Trophoblast cell (in vitro differentiated cells and primary cell): ENCODE measurements at regions not wholly inside any gene's neighbourhood (a gene's known extent, or its start where the extent isn't known, plus 50 kb on each side); places are given as distances from the start of the nearest gene placed in this dataset.
A peak's percentile ranks its signal among the peaks of the same experiment; 100 is the strongest.

Source experiments
- DNase-seq, 2 donors: peaks; one replicate each; pipeline ENCODE4 v3.0.0-alpha.2; 2016
- H2AFZ ChIP-seq: 2 replicates; pipeline ENCODE4 v1.6.1; 2013; ENCODE audit warnings: low read length, moderate library complexity, mild to moderate bottlenecking; ENCODE audit not compliant: insufficient read depth, poor library complexity
- H2AK5ac ChIP-seq: 2 replicates; pipeline ENCODE4 v1.6.1; 2013; ENCODE audit warnings: mild to moderate bottlenecking, low read length
- H2BK120ac ChIP-seq: 2 replicates; pipeline ENCODE4 v1.6.1; 2013; ENCODE audit warnings: low read length, mild to moderate bottlenecking, moderate library complexity; ENCODE audit not compliant: insufficient read depth, poor library complexity
- H2BK12ac ChIP-seq: 2 replicates; pipeline ENCODE4 v1.6.1; 2013; ENCODE audit warnings: mild to moderate bottlenecking, low read length, moderate library complexity
- H2BK5ac ChIP-seq: 2 replicates; pipeline ENCODE4 v1.6.1; 2013; ENCODE audit warnings: low read length, low read depth, moderate library complexity, mild to moderate bottlenecking; ENCODE audit not compliant: poor library complexity
- H3K14ac ChIP-seq: 2 replicates; pipeline ENCODE4 v1.6.1; 2013; ENCODE audit warnings: mild to moderate bottlenecking, low read length
- H3K18ac ChIP-seq: 2 replicates; pipeline ENCODE4 v1.6.1; 2013; ENCODE audit warnings: mild to moderate bottlenecking, low read length
- H3K23ac ChIP-seq: 2 replicates; pipeline ENCODE4 v1.6.1; 2013; ENCODE audit warnings: low read length
- H3K27ac ChIP-seq: 2 replicates; pipeline ENCODE4 v1.5.1; 2013; ENCODE audit warnings: low read depth, mild to moderate bottlenecking, inconsistent platforms, low read length, moderate library complexity
- H3K27me3 ChIP-seq: 2 replicates; pipeline ENCODE4 v1.6.1; 2013; ENCODE audit warnings: inconsistent platforms, mild to moderate bottlenecking, low read length, moderate library complexity; ENCODE audit not compliant: insufficient read depth
- H3K36me3 ChIP-seq, 2 experiments: 1 replicate in 1 of 2; 2 replicates in 1 of 2; pipeline ENCODE4 v1.6.1; 2013; ENCODE audit warnings: low read length in 2 of 2, mild to moderate bottlenecking in 2 of 2, moderate library complexity in 1 of 2; ENCODE audit not compliant: insufficient read depth in 2 of 2, control insufficient read depth in 1 of 2
- H3K4ac ChIP-seq: 2 replicates; pipeline ENCODE4 v1.6.1; 2013; ENCODE audit warnings: low read depth, mild to moderate bottlenecking, low read length, moderate library complexity
- H3K4me1 ChIP-seq, 2 experiments: 1 replicate in 1 of 2; 2 replicates in 1 of 2; pipeline ENCODE4 v1.6.1; 2013; ENCODE audit warnings: low read length in 2 of 2, mild to moderate bottlenecking in 2 of 2, moderate library complexity in 1 of 2; ENCODE audit not compliant: insufficient read depth in 2 of 2, control insufficient read depth in 1 of 2
- H3K4me2 ChIP-seq: 2 replicates; pipeline ENCODE4 v1.6.1; 2013; ENCODE audit warnings: inconsistent platforms, mild to moderate bottlenecking, low read length, moderate library complexity
- H3K4me3 ChIP-seq: 2 replicates; pipeline ENCODE4 v1.5.1; 2013; ENCODE audit warnings: mild to moderate bottlenecking, low read depth, low read length, inconsistent platforms
- H3K79me1 ChIP-seq: one replicate; pipeline ENCODE4 v1.6.1; 2013; ENCODE audit warnings: low read length
- H3K79me2 ChIP-seq: 2 replicates; pipeline ENCODE4 v1.6.1; 2013; ENCODE audit warnings: low read length, mild to moderate bottlenecking; ENCODE audit not compliant: control insufficient read depth, insufficient read depth, poor library complexity
- H3K9ac ChIP-seq: 2 replicates; pipeline ENCODE4 v1.6.1; 2013; ENCODE audit warnings: mild to moderate bottlenecking, low read length
- H3K9me3 ChIP-seq: 2 replicates; pipeline ENCODE4 v1.6.1; 2013; ENCODE audit warnings: low read depth, mild to moderate bottlenecking, control low read depth, inconsistent platforms, low read length; ENCODE audit not compliant: insufficient read depth
- H4K12ac ChIP-seq: 2 replicates; pipeline ENCODE4 v1.6.1; 2013; ENCODE audit warnings: low read depth, mild to moderate bottlenecking, low read length, moderate library complexity
- H4K8ac ChIP-seq: 2 replicates; pipeline ENCODE4 v1.6.1; 2013; ENCODE audit warnings: low read depth, mild to moderate bottlenecking, low read length, moderate library complexity
- H4K91ac ChIP-seq: one replicate; pipeline ENCODE4 v1.6.1; 2013; ENCODE audit warnings: low read depth, mild to moderate bottlenecking, low read length, moderate library complexity
- WGBS: extraction: QIAGEN DNeasy Blood & Tissue Kit; methylation state at CpG from one replicate; pipeline ENCODE4 v1.1.7; 2013; ENCODE audit warnings: missing lambda C conversion rate; ENCODE audit not compliant: insufficient read length, insufficient coverage; ENCODE audit errors: extremely low coverage; 5-methylcytosine and 5-hydroxymethylcytosine counted together

DNA sequence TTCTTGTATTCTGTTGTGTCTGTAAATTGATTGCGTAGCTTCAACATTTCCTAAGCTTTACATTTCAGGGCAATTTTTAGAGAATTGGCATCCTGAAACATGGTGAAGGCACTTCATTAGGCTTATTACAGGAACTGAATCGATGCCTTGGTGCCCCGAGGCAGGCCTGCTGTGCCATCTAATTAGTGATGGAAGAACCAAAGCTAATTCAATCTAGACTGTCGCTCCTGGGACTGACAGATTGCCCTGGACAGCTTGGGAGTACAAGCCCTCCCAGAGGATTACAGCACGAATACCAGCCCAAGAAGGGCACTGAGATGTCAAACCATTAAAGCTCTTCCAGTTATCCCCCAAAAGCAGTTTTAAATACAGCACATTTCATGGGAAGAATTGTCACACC is 243.2 kb upstream of the ZC3H12C start:
- H3K9ac ChIP-seq = no peak overlapping the region
- no peak for DNase-seq
- no peaks in the 10 kb centered on the region for H3K79me2 ChIP-seq
- no peak overlapping the region for H2BK12ac ChIP-seq
- H4K12ac ChIP-seq = no peak overlapping the region
- H3K4me1 ChIP-seq = no peaks in the 10 kb centered on the region
- H3K9me3 ChIP-seq = no peaks in the 10 kb centered on the region
- no peaks in the 10 kb centered on the region for H3K27me3 ChIP-seq
- no peak overlapping the region for H3K23ac ChIP-seq
- H3K27ac ChIP-seq = no peak overlapping the region
- H3K4me2 ChIP-seq = no peak overlapping the region
- no peak overlapping the region for H4K91ac ChIP-seq
- H4K8ac ChIP-seq = no peak overlapping the region
- H2BK120ac ChIP-seq = no peak overlapping the region
- H3K79me1 ChIP-seq = no peaks in the 10 kb centered on the region
- H2AK5ac ChIP-seq = no peak overlapping the region
- no peak overlapping the region for H3K14ac ChIP-seq
- no peaks in the 10 kb centered on the region for H3K36me3 ChIP-seq
- H3K4me3 ChIP-seq = no peak overlapping the region
- H2AFZ ChIP-seq = no peak overlapping the region
- H3K18ac ChIP-seq = no peak overlapping the region
- WGBS = no CpG with 5 or more reads among the region's 5 CpGs
- H2BK5ac ChIP-seq = no peak overlapping the region
- no peak overlapping the region for H3K4ac ChIP-seq

DNA sequence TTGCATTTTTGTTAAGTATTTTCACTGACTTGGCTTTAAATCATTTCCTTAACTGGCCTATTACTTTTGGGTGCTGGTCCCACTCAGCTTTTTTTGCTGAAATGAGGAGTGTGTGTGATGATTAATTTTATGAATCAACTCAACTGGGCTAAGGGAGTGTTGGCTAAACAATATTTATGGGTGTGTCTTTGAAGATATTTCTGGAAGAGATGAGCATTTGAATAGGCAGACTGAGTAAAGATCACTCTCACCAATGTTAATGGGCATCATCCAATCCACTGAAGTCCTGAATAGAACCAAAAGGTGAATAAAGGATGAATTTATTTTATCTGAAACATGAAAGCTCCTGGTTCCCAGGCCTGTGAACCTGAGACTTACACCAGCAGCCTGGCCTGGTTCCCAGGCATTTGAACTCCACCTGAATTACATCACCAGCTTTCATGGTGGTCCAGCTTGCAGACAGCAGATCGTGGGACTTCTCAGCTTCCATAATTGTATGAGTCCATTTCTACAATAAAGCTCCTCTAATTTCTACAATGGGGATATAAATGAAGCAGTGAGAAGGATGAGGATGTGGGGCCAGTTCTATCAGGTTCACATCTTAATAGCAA is 241.3 kb upstream of the ZC3H12C start:
- Histone ChIP-seq H3K18ac (no peak overlapping the region), H3K9me3 (no peaks in the 10 kb centered on the region), H3K36me3 (no peaks in the 10 kb centered on the region), H3K4me1 (no peaks in the 10 kb centered on the region), H3K23ac (no peak overlapping the region), H2AFZ (no peak overlapping the region), H4K12ac (no peak overlapping the region), H2BK120ac (no peak overlapping the region), H3K27ac (no peak overlapping the region), H2BK5ac (no peak overlapping the region), H3K4me2 (no peak overlapping the region), H3K4ac (no peak overlapping the region), H2BK12ac (no peak overlapping the region), H4K91ac (no peak overlapping the region), H3K79me1 (no peaks in the 10 kb centered on the region), H3K79me2 (no peaks in the 10 kb centered on the region), H2AK5ac (no peak overlapping the region), H4K8ac (no peak overlapping the region), H3K27me3 (no peaks in the 10 kb centered on the region), H3K4me3 (no peak overlapping the region), H3K14ac (no peak overlapping the region), H3K9ac (no peak overlapping the region)
- no CpG with 5 or more reads among the region's 1 CpG for WGBS
- DNase-seq = no peak

DNA sequence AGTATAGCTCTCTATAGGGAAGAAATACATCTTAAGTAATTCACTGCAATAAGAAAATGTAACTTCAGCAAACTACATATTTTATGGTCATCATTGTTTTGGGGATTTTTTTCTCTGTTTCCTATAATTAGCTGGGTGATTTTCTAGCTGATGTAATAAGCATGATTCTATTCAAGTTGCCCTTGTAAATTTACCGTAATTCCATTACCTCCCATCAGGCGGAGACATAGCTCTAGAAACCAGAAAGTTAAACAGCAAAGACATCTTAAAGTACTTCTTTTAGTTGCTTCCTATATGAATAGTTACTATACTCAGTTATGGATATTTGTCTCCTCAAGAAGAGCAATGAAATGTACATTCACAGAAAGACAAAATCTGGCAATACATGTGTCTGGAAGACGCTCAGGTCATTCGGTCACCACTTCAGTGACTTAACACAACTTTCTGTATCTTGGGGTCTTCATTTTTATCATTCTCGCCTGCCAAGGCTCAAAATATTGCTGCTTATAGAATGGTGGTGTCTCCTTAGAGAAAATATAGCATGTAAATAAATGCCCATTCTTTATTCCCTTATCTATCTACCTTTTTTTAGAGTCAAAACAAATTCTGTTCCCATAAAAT is 239.9 kb upstream of the ZC3H12C start:
- no peak overlapping the region for H4K91ac ChIP-seq
- H3K4me2 ChIP-seq = no peak overlapping the region
- H2AFZ ChIP-seq = no peak overlapping the region
- H3K4me1 ChIP-seq = peaks cover 0 to 2% of the 10 kb centered on the region in 2 experiments
- no peak overlapping the region for H4K8ac ChIP-seq
- no peak overlapping the region for H3K14ac ChIP-seq
- H3K18ac ChIP-seq = no peak overlapping the region
- H3K9me3 ChIP-seq = no peaks in the 10 kb centered on the region
- no peaks in the 10 kb centered on the region for H3K79me1 ChIP-seq
- no peak overlapping the region for H4K12ac ChIP-seq
- H2BK120ac ChIP-seq = no peak overlapping the region
- no peak overlapping the region for H3K9ac ChIP-seq
- no peaks in the 10 kb centered on the region for H3K27me3 ChIP-seq
- H2AK5ac ChIP-seq = no peak overlapping the region
- no peak overlapping the region for H3K27ac ChIP-seq
- WGBS = no CpG with 5 or more reads among the region's 5 CpGs
- H2BK12ac ChIP-seq = no peak overlapping the region
- H3K4me3 ChIP-seq = no peak overlapping the region
- peak; percentile 52 to 90 for DNase-seq
- no peak overlapping the region for H3K23ac ChIP-seq
- no peaks in the 10 kb centered on the region for H3K79me2 ChIP-seq
- no peak overlapping the region for H3K4ac ChIP-seq
- no peaks in the 10 kb centered on the region for H3K36me3 ChIP-seq
- H2BK5ac ChIP-seq = no peak overlapping the region

DNA sequence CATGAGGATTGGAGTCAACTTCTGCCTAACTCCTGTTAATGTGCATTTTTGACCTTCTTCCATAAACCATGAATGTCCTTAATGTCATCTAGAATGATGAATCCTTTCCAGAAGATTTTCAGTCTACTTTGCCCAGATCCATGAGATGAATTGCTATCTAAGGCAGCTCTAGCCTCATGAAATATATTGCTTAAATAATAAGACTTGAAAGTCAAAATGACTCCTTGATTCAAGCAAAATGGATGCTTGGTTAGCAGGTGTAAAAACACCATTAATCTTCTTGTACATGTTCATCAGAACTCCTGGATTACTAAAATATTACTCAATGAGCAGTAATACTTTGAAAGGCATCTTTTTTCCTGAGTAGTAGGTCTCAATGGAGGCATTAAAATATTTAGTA is 238.5 kb upstream of the ZC3H12C start:
- no peak for DNase-seq
- no peak overlapping the region for H2AK5ac ChIP-seq
- H3K4me3 ChIP-seq = no peak overlapping the region
- no peaks in the 10 kb centered on the region for H3K27me3 ChIP-seq
- H2AFZ ChIP-seq = no peak overlapping the region
- H3K79me1 ChIP-seq = peaks cover 3% of the 10 kb centered on the region
- no peak overlapping the region for H3K18ac ChIP-seq
- H2BK12ac ChIP-seq = peak overlapping the region; percentile 64
- no peak overlapping the region for H3K23ac ChIP-seq
- H3K4me1 ChIP-seq = peaks cover 0 to 2% of the 10 kb centered on the region in 2 experiments
- H3K14ac ChIP-seq = no peak overlapping the region
- no peaks in the 10 kb centered on the region for H3K36me3 ChIP-seq
- H3K4ac ChIP-seq = no peak overlapping the region
- no peak overlapping the region for H4K12ac ChIP-seq
- H4K8ac ChIP-seq = no peak overlapping the region
- no peaks in the 10 kb centered on the region for H3K9me3 ChIP-seq
- no peaks in the 10 kb centered on the region for H3K79me2 ChIP-seq
- no peak overlapping the region for H3K27ac ChIP-seq
- no peak overlapping the region for H2BK5ac ChIP-seq
- no peak overlapping the region for H3K9ac ChIP-seq
- no peak overlapping the region for H4K91ac ChIP-seq
- no peak overlapping the region for H2BK120ac ChIP-seq
- H3K4me2 ChIP-seq = no peak overlapping the region
